NCI-H2107 (cell line): ENCODE measurements at regions not wholly inside any gene's neighbourhood (a gene's known extent, or its start where the extent isn't known, plus 50 kb on each side); places are given as distances from the start of the nearest gene placed in this dataset.

Experiments
- DNase-seq: peaks from one replicate; lab custom pipeline; 2025; lab: John Stamatoyannopoulos, UW

- no peak for DNase-seq
Observed at GRCh38 chr11:70650075-70650909, 252.0 kb downstream of the CTTN start.

- DNase-seq, result no peak
Observed at GRCh38 chr11:70651031-70651430, 252.7 kb downstream of the CTTN start.

- DNase-seq, result no peak
Observed at GRCh38 chr11:70654016-70654415, 255.7 kb downstream of the CTTN start.

- no peak for DNase-seq
Observed at GRCh38 chr11:70655816-70656215, 257.5 kb downstream of the CTTN start.

GRCh38 chr11:70656252-70656651 lies 257.9 kb downstream of the CTTN start:
- no peak for DNase-seq

- no peak for DNase-seq
Observed at GRCh38 chr11:70660059-70660888, 261.9 kb downstream of the CTTN start.

- no peak for DNase-seq
Observed at GRCh38 chr11:70660889-70661197, 262.5 kb downstream of the CTTN start.

- DNase-seq, result no peak
Observed at GRCh38 chr11:70661761-70662501, 263.6 kb downstream of the CTTN start.

GRCh38 chr11:70662691-70663098 lies 264.4 kb downstream of the CTTN start:
- no peak for DNase-seq

- no peak for DNase-seq
Observed at GRCh38 chr11:70663815-70664214, 265.5 kb downstream of the CTTN start.

- DNase-seq, result no peak
Observed at GRCh38 chr11:70666311-70666710, 268.0 kb downstream of the CTTN start.

GRCh38 chr11:70667767-70668166 lies 269.4 kb downstream of the CTTN start:
- DNase-seq, result no peak

- no peak for DNase-seq
Observed at GRCh38 chr11:70668204-70669202, 270.2 kb downstream of the CTTN start.

GRCh38 chr11:70669281-70669680 lies 271.0 kb downstream of the CTTN start:
- DNase-seq, result no peak

GRCh38 chr11:70669871-70670675 lies 271.7 kb downstream of the CTTN start:
- no peak for DNase-seq

- no peak for DNase-seq
Observed at GRCh38 chr11:70670676-70671034, 272.3 kb downstream of the CTTN start.

GRCh38 chr11:70671083-70671482 lies 272.8 kb downstream of the CTTN start:
- no peak for DNase-seq

- no peak for DNase-seq
Observed at GRCh38 chr11:70671611-70672010, 273.3 kb downstream of the CTTN start.

GRCh38 chr11:70672991-70673653 lies 274.8 kb downstream of the CTTN start:
- DNase-seq, result no peak

- no peak for DNase-seq
Observed at GRCh38 chr11:70674605-70675004, 276.3 kb downstream of the CTTN start.
